Adrenal gland (tissue), 5 donors: ENCODE measurements at regions not wholly inside any gene's neighbourhood (a gene's known extent, or its start where the extent isn't known, plus 50 kb on each side); places are given as distances from the start of the nearest gene placed in this dataset.

Experiments used
- CTCF ChIP-seq, 6 experiments: fragments of 450-650 bp in 4 of 6; fragments of 200-600 bp in 2 of 6; sonication (generic) in 1 of 6; IDR thresholded peaks; 1 replicate in 5 of 6; 2 replicates in 1 of 6; pipeline versions ENCODE4 v1.5.1 to v1.8.0; 2016 to 2021; ENCODE audit warnings: antibody characterized with exemption in 6 of 6, mild to moderate bottlenecking in 2 of 6, moderate library complexity in 1 of 6
- POLR2A ChIP-seq, 2 donors: fragments of 450-650 bp; IDR thresholded peaks; one replicate each; pipeline ENCODE4 v1.6.1; 2017; ENCODE audit warnings: antibody characterized with exemption in 2 of 2, mild to moderate bottlenecking in 2 of 2, moderate library complexity in 1 of 2
- donor health status: DM: no; HTN: no; CAD: no.

- TF ChIP-seq POLR2A (IDR thresholded peaks at IDR 0.05): no peak
- TF ChIP-seq CTCF (IDR thresholded peaks at IDR 0.05): no peak
Observed at GRCh38 chr3:125683067-125683829, 88.0 kb upstream of the OSBPL11 start.
